PC-9 (cell line): ENCODE measurements at regions not wholly inside any gene's neighbourhood (a gene's known extent, or its start where the extent isn't known, plus 50 kb on each side); places are given as distances from the start of the nearest gene placed in this dataset.
A peak's percentile ranks its signal among the peaks of the same experiment; 100 is the strongest.

ENCODE experiments used
- BruUV-seq: library from RNA; stranded (reverse); fragments of 400-500 nt; replicated peaks from 2 replicates; lab custom pipeline; 2021; lab: Mats Ljungman, UMichigan
- CTCF ChIA-PET: fragments of 300-600 bp; sonication (Branson Sonifier 250); formaldehyde crosslinking; loops from one replicate; lab custom pipeline; 2022; ENCODE audit warnings: antibody characterized with exemption; lab: Charles Lee
- POLR2A ChIA-PET: fragments of 300-600 bp; sonication (Branson Sonifier 250); formaldehyde crosslinking; loops from one replicate; lab custom pipeline; 2022; ENCODE audit warnings: antibody characterized with exemption; ENCODE audit not compliant: unreplicated experiment; lab: Charles Lee
- DNase-seq, 2 experiments: peaks; one replicate each; pipeline versions ENCODE4 v3.0.0 to v3.0.0-alpha.2; 2015 to 2022; ENCODE audit warnings: mixed read lengths in 1 of 2
- H2AFZ ChIP-seq: fragments of 200-600 bp; sonication (generic); 2 replicates; pipeline ENCODE4 v1.8.1; 2017; ENCODE audit warnings: antibody characterized with exemption
- H3F3A ChIP-seq: fragments of 200-600 bp; sonication (generic); 2 replicates; pipeline ENCODE4 v1.8.1; 2017; ENCODE audit warnings: antibody characterized with exemption, mild to moderate bottlenecking, low read depth; ENCODE audit not compliant: insufficient read depth
- H3K27ac ChIP-seq: fragments of 200-600 bp; sonication (generic); 2 replicates; pipeline ENCODE4 v1.6.1; 2016; ENCODE audit warnings: mixed run types
- H3K27me3 ChIP-seq: fragments of 200-600 bp; sonication (generic); 2 replicates; pipeline ENCODE4 v1.6.1; 2016; ENCODE audit warnings: low read depth, mixed run types; ENCODE audit not compliant: insufficient read depth
- H3K36me3 ChIP-seq: fragments of 200-600 bp; sonication (generic); 2 replicates; pipeline ENCODE4 v1.6.1; 2016; ENCODE audit warnings: low read depth, mixed run types
- H3K4me1 ChIP-seq: fragments of 200-600 bp; sonication (generic); replicated peaks from 2 replicates; pipeline ENCODE4 v1.6.1; 2016; ENCODE audit warnings: mixed run types; ENCODE audit not compliant: insufficient read depth
- H3K4me2 ChIP-seq: fragments of 200-600 bp; sonication (generic); 2 replicates; pipeline ENCODE4 v1.6.1; 2017; ENCODE audit warnings: mixed run types
- H3K4me3 ChIP-seq: fragments of 200-600 bp; sonication (generic); 2 replicates; pipeline ENCODE4 v1.6.1; 2016; ENCODE audit warnings: mixed run types
- H3K79me2 ChIP-seq: fragments of 200-600 bp; sonication (generic); 2 replicates; pipeline ENCODE4 v1.6.1; 2017; ENCODE audit warnings: low read depth, mixed run types
- H3K9me2 ChIP-seq: fragments of 200-600 bp; sonication (generic); 2 replicates; pipeline ENCODE4 v1.8.1; 2017; ENCODE audit warnings: mild to moderate bottlenecking; ENCODE audit not compliant: insufficient read depth
- H3K9me3 ChIP-seq: fragments of 200-600 bp; sonication (generic); 2 replicates; pipeline ENCODE4 v1.8.1; 2016; ENCODE audit warnings: low read depth; ENCODE audit not compliant: insufficient read depth
- H4K20me1 ChIP-seq: fragments of 200-600 bp; sonication (generic); 2 replicates; pipeline ENCODE4 v1.8.1; 2017; ENCODE audit not compliant: insufficient read depth
- EZH2 ChIP-seq: fragments of 200-600 bp; sonication (generic); IDR thresholded peaks from 2 replicates; pipeline ENCODE4 v1.8.0; 2017; ENCODE audit warnings: antibody characterized with exemption, low read depth
- intact Hi-C: fragments of 100-400 bp; cut with micrococcal nuclease; formaldehyde crosslinking; loops from one replicate; pipeline ENCODE4 v1.10.0; 2022; ENCODE audit not compliant: unreplicated experiment
- TF ChIP-seq, protein P1 (sequence below): fragments of 200-600 bp; sonication (generic); conservative IDR thresholded peaks from 2 replicates; pipeline ENCODE4 v1.6.1; 2017; ENCODE audit warnings: mixed run types, antibody characterized with exemption, mild to moderate bottlenecking, moderate library complexity

DNA sequence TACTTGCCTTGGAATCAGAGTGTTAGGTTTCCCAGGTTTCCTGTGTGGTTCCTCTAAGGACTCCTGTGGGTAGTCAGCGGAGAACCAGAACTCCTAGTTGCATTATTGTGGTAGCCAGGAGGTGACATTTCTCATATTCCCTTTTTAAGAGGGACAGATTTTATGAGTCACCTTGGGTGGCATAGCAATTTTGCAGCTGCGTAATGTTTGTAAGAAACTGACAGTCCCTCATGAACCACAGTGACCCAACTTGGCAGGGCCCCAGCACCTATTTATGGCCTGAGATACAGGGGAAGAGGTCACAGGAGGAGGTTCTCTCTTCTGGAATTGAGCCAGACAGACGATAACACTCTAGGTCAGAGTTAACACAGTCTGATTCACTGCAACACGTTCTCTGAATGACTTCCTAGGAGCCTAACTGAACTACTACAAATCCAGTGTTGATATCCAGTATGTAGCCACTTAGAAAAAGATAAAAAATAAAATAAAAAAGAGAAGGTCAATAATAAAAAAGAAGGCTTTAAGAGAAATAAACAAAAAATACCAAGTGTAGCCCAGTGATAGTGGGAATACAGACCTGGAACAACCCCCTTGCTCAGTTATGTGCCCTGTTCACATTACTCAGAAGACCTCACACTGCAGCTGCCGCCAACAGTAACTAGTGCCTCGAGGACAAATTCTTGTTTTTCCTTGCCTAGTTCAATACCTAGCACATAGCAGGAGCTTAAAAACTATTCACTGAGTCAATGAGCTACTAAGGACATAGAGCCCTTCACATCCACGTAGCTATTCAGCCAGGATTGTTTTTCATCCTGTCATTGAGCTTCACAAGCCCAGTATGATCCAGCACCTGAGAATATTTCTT is 50.7 kb upstream of the VLDLR start:
- Histone ChIP-seq H3K4me2 (peak overlapping the region; percentile 54), H3K36me3 (no peaks in the 10 kb centered on the region), H3K79me2 (no peaks in the 10 kb centered on the region), H3K4me3 (no peak overlapping the region; the same call in 1 of the 2 replicates), H3K27ac (peak overlapping the region; percentile 77), H2AFZ (no peak overlapping the region), H3K4me1 (peaks cover 61% of the 10 kb centered on the region), H3F3A (peaks cover 10% of the 10 kb centered on the region; the same call in 1 of the 2 replicates), H3K9me3 (no peaks in the 10 kb centered on the region), H3K9me2 (no peaks in the 10 kb centered on the region), H3K27me3 (no peaks in the 10 kb centered on the region), H4K20me1 (no peaks in the 10 kb centered on the region)
- ChIA-PET CTCF (no interaction called here), POLR2A (interaction anchor here (0.7 kb wide), 1 partner anchor 86 kb away, joined by 3 read pairs; no protein-coding TSS in a partner anchor)
- TF ChIP-seq, protein P1, sequence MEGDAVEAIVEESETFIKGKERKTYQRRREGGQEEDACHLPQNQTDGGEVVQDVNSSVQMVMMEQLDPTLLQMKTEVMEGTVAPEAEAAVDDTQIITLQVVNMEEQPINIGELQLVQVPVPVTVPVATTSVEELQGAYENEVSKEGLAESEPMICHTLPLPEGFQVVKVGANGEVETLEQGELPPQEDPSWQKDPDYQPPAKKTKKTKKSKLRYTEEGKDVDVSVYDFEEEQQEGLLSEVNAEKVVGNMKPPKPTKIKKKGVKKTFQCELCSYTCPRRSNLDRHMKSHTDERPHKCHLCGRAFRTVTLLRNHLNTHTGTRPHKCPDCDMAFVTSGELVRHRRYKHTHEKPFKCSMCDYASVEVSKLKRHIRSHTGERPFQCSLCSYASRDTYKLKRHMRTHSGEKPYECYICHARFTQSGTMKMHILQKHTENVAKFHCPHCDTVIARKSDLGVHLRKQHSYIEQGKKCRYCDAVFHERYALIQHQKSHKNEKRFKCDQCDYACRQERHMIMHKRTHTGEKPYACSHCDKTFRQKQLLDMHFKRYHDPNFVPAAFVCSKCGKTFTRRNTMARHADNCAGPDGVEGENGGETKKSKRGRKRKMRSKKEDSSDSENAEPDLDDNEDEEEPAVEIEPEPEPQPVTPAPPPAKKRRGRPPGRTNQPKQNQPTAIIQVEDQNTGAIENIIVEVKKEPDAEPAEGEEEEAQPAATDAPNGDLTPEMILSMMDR, result no peak
- no peak for TF ChIP-seq EZH2
- intact Hi-C loops, result loop anchor here (1.0 to 5.0 kb wide), 5 partner anchors 32 to 289 kb away; partner anchors contain the start of gene VLDLR
- DNase-seq, result peak; percentile 90 to 97
- no TSS peak for BruUV-seq
